NT2/D1 (cell line): ENCODE measurements at regions not wholly inside any gene's neighbourhood (a gene's known extent, or its start where the extent isn't known, plus 50 kb on each side); places are given as distances from the start of the nearest gene placed in this dataset.

Experiments used
- SUZ12 ChIP-seq: IDR thresholded peaks from 2 replicates; pipeline ENCODE4 v1.6.1; 2011; ENCODE audit not compliant: insufficient read length, insufficient read depth; ENCODE audit errors: extremely low read depth
- YY1 ChIP-seq: IDR thresholded peaks from 2 replicates; pipeline ENCODE4 v1.6.1; 2011; ENCODE audit not compliant: insufficient read length, insufficient read depth
- ZNF274 ChIP-seq: IDR thresholded peaks from 2 replicates; pipeline ENCODE4 v1.6.1; 2011; ENCODE audit warnings: mild to moderate bottlenecking, low read depth, low read length

GRCh38 chr21:38913120-38913892, 107.6 kb downstream of the ETS2 start:
- TF ChIP-seq YY1: no peak
- TF ChIP-seq ZNF274: no peak
- TF ChIP-seq SUZ12: no peak
